B cell (primary cell): ENCODE measurements at regions not wholly inside any gene's neighbourhood (a gene's known extent, or its start where the extent isn't known, plus 50 kb on each side); places are given as distances from the start of the nearest gene placed in this dataset.

ENCODE experiments used
- ATAC-seq: fragments of 200-7000 bp; cut with Tn5 transposase; one replicate; pipeline ENCODE4 v1.10.0; 2021; ENCODE audit warnings: low read depth, mild to moderate bottlenecking, moderate number of reproducible peaks, moderate library complexity
- CTCF ChIA-PET: fragments of 350-600 bp; sonication (Branson Sonifier 250); formaldehyde crosslinking; loops from one replicate; lab custom pipeline; 2021; ENCODE audit warnings: antibody characterized with exemption, inconsistent platforms; lab: Charles Lee
- POLR2A ChIA-PET: fragments of 350-600 bp; sonication (Branson Sonifier 250); formaldehyde crosslinking; loops from one replicate; lab custom pipeline; 2021; ENCODE audit warnings: antibody characterized with exemption; lab: Charles Lee
- DNase-seq: peaks from one replicate; pipeline ENCODE4 v3.0.0; 2013
- H2AFZ ChIP-seq: 2 replicates; pipeline ENCODE4 v1.6.1; 2012; ENCODE audit warnings: mild to moderate bottlenecking, low read depth, low read length; ENCODE audit not compliant: insufficient read depth, poor library complexity, severe bottlenecking
- H3K27ac ChIP-seq, 2 donors: 1 replicate in 1 of 2; 2 replicates in 1 of 2; pipeline ENCODE4 v1.5.1; 2012 to 2013; ENCODE audit warnings: low read length in 2 of 2, mild to moderate bottlenecking in 2 of 2, moderate library complexity in 1 of 2
- H3K27me3 ChIP-seq, 4 experiments: fragments of 200-600 bp in 1 of 4; sonication (generic) in 1 of 4; replicated peaks in 1 of 4; 1 replicate in 2 of 4; 2 replicates in 2 of 4; pipeline versions ENCODE4 v1.6.1 to v1.7.0; 2013 to 2016; ENCODE audit warnings: low read length in 3 of 4, mild to moderate bottlenecking in 2 of 4, mixed read lengths in 1 of 4, moderate library complexity in 1 of 4; ENCODE audit not compliant: insufficient read depth in 4 of 4, control insufficient read depth in 3 of 4; ENCODE audit errors: control extremely low read depth in 1 of 4
- H3K36me3 ChIP-seq, 2 experiments: replicated peaks in 1 of 2; 1 replicate in 1 of 2; 2 replicates in 1 of 2; pipeline versions ENCODE4 v1.6.1 to v1.7.1; 2013; ENCODE audit warnings: low read length in 1 of 2; ENCODE audit not compliant: insufficient read depth in 2 of 2, control insufficient read depth in 1 of 2; ENCODE audit errors: control extremely low read depth in 1 of 2, extremely low read depth in 1 of 2
- H3K4me1 ChIP-seq, 2 donors: fragments of 200-600 bp in 1 of 2; sonication (generic) in 1 of 2; 1 replicate in 1 of 2; 2 replicates in 1 of 2; pipeline versions ENCODE4 v1.5.1 to v1.6.1; 2013 to 2017; ENCODE audit warnings: low read length in 2 of 2; ENCODE audit not compliant: control insufficient read depth in 2 of 2, insufficient read depth in 2 of 2
- H3K4me2 ChIP-seq: replicated peaks from 2 replicates; pipeline ENCODE3; 2012; ENCODE audit warnings: mild to moderate bottlenecking, low read depth, low read length; ENCODE audit not compliant: poor library complexity, severe bottlenecking
- H3K4me3 ChIP-seq, 5 experiments: fragments of 200-600 bp in 1 of 5; sonication (generic) in 1 of 5; 1 replicate in 3 of 5; 2 replicates in 2 of 5; pipeline versions ENCODE4 v1.5.1 to v1.7.0; 2011 to 2016; ENCODE audit warnings: low read length in 4 of 5, mild to moderate bottlenecking in 4 of 5, low read depth in 2 of 5, control low read depth in 1 of 5, moderate library complexity in 1 of 5; ENCODE audit not compliant: insufficient read depth in 1 of 5; ENCODE audit errors: control extremely low read depth in 1 of 5, extremely low read depth in 1 of 5
- H3K79me2 ChIP-seq: fragments of 200-600 bp; sonication (generic); one replicate; pipeline ENCODE4 v1.6.0; 2016; ENCODE audit warnings: low read length; ENCODE audit not compliant: control insufficient read depth, insufficient read depth
- H3K9ac ChIP-seq: fragments of 200-600 bp; sonication (generic); 2 replicates; pipeline ENCODE4 v1.6.1; 2017; ENCODE audit warnings: mild to moderate bottlenecking, low read length, moderate library complexity
- H3K9me3 ChIP-seq, 3 donors: one replicate each; pipeline versions ENCODE4 v1.6.1 to v1.7.1; 2013; ENCODE audit warnings: low read length in 2 of 3; ENCODE audit not compliant: control insufficient read depth in 2 of 3, insufficient read depth in 1 of 3; ENCODE audit errors: control extremely low read depth in 1 of 3
- H4K20me1 ChIP-seq: 2 replicates; pipeline ENCODE4 v1.6.0; 2012; ENCODE audit warnings: mild to moderate bottlenecking, low read length; ENCODE audit not compliant: insufficient read depth, control insufficient read depth, poor library complexity, severe bottlenecking
- H3K27ac Mint-ChIP-seq: one replicate; pipeline ENCODE4 v1.8.0; 2021; ENCODE audit warnings: mixed read lengths
- H3K27me3 Mint-ChIP-seq: one replicate; pipeline ENCODE4 v1.8.0; 2021; ENCODE audit warnings: mixed read lengths
- H3K4me1 Mint-ChIP-seq: one replicate; pipeline ENCODE4 v1.8.0; 2021; ENCODE audit warnings: mixed read lengths
- H3K4me3 Mint-ChIP-seq: one replicate; pipeline ENCODE4 v1.8.0; 2021; ENCODE audit warnings: mixed read lengths
- H3K9me3 Mint-ChIP-seq: one replicate; pipeline ENCODE4 v1.8.0; 2022; ENCODE audit warnings: mixed read lengths; ENCODE audit not compliant: insufficient read depth
- CTCF ChIP-seq: fragments of 200-600 bp; IDR thresholded peaks from one replicate; pipeline ENCODE4 v1.8.0; 2022; ENCODE audit warnings: antibody characterized with exemption, mild to moderate bottlenecking
- EZH2 ChIP-seq: IDR thresholded peaks from 2 replicates; pipeline ENCODE4 v1.6.1; 2012; ENCODE audit warnings: borderline replicate concordance, low read depth, mild to moderate bottlenecking, moderate library complexity, low read length; ENCODE audit not compliant: insufficient read depth, poor library complexity, severe bottlenecking
- whole genome bisulfite sequencing: methylation state at CpG from one replicate; pipeline ENCODE4 v1.1.5; 2013; ENCODE audit warnings: missing lambda C conversion rate; ENCODE audit not compliant: insufficient coverage; 5-methylcytosine and 5-hydroxymethylcytosine counted together
- intact Hi-C: fragments of 100-400 bp; cut with micrococcal nuclease; formaldehyde crosslinking; loops from one replicate; pipeline ENCODE4 v1.10.0; 2022

- intact Hi-C loops, result no loop called here
- Histone ChIP-seq H3K79me2 (no peaks in the 10 kb centered on the region), H2AFZ (no peak overlapping the region), H3K27me3 (no peaks in the 10 kb centered on the region), H3K36me3 (no peaks in the 10 kb centered on the region), H3K4me1 (no peaks in the 10 kb centered on the region), H3K4me3 (no peak overlapping the region), H4K20me1 (no peaks in the 10 kb centered on the region), H3K9me3 (no peaks in the 10 kb centered on the region), H3K9ac (no peak overlapping the region), H3K27ac (no peak overlapping the region), H3K4me2 (no peak overlapping the region)
- no peak for DNase-seq
- no CpG with 5 or more reads among the region's 1 CpG for WGBS
- ChIA-PET CTCF (no interaction called here), POLR2A (no interaction called here)
- no peak for ATAC-seq
- no peaks in the 10 kb centered on the region for H3K9me3 Mint-ChIP-seq
- H3K27me3 Mint-ChIP-seq, result no peaks in the 10 kb centered on the region
- no peaks in the 10 kb centered on the region for H3K4me1 Mint-ChIP-seq
- H3K27ac Mint-ChIP-seq, result no peak overlapping the region
- no peak overlapping the region for H3K4me3 Mint-ChIP-seq
- TF ChIP-seq CTCF, result no peak
- no peak for TF ChIP-seq EZH2
Observed at GRCh38 chr2:34115076-34115475, 516.0 kb upstream of the FAM98A start.

- Histone ChIP-seq H3K9me3 (no peaks in the 10 kb centered on the region), H3K4me3 (no peak overlapping the region), H3K27ac (no peak overlapping the region), H3K79me2 (no peaks in the 10 kb centered on the region), H3K4me2 (no peak overlapping the region), H4K20me1 (no peaks in the 10 kb centered on the region), H2AFZ (no peak overlapping the region), H3K27me3 (no peaks in the 10 kb centered on the region), H3K9ac (no peak overlapping the region), H3K36me3 (no peaks in the 10 kb centered on the region), H3K4me1 (no peaks in the 10 kb centered on the region)
- DNase-seq (no peak), ATAC-seq (no peak)
- TF ChIP-seq EZH2, result no peak
- no peak for TF ChIP-seq CTCF
- Mint-ChIP-seq H3K9me3 (no peaks in the 10 kb centered on the region), H3K27ac (no peak overlapping the region), H3K4me3 (no peak overlapping the region), H3K27me3 (no peaks in the 10 kb centered on the region), H3K4me1 (no peaks in the 10 kb centered on the region)
- intact Hi-C loops, result no loop called here
- POLR2A ChIA-PET, result no interaction called here
- WGBS, result no CpG with 5 or more reads among the region's 1 CpG
- CTCF ChIA-PET, result no interaction called here
Observed at GRCh38 chr2:34112161-34112560, 513.1 kb upstream of the FAM98A start.
